Motor neuron (in vitro differentiated cells): ENCODE measurements at regions not wholly inside any gene's neighbourhood (a gene's known extent, or its start where the extent isn't known, plus 50 kb on each side); places are given as distances from the start of the nearest gene placed in this dataset.
A peak's percentile ranks its signal among the peaks of the same experiment; 100 is the strongest.
"Not testable (repeated sequence)": the region's sequence is repeated elsewhere in the genome, so short reads cannot be mapped to it uniquely, and the experiment has no call there.

ENCODE experiments used
- ATAC-seq, 8 experiments: fragments of 200-7000 bp; cut with Tn5 transposase; replicated peaks in 6 of 8; 2 replicates each; pipeline ENCODE4 v1.8.0; 2021; ENCODE audit warnings: mild to moderate bottlenecking in 8 of 8, moderate library complexity in 8 of 8
- H3K27ac ChIP-seq, 2 donors: fragments of 250-450 bp; sonication (Bioruptor Pico); 2 replicates each; pipeline ENCODE4 v1.9.0; 2021; ENCODE audit warnings: antibody characterized with exemption in 2 of 2, mild to moderate bottlenecking in 2 of 2, moderate library complexity in 1 of 2
- H3K4me1 ChIP-seq, 2 donors: fragments of 250-450 bp; sonication (Bioruptor Pico); replicated peaks in 1 of 2; 2 replicates each; pipeline ENCODE4 v1.6.1; 2021; ENCODE audit warnings: antibody characterized with exemption in 2 of 2, mild to moderate bottlenecking in 2 of 2, moderate library complexity in 1 of 2
- H3K4me3 ChIP-seq, 5 donors: fragments of 250-450 bp; sonication (Bioruptor Pico); 2 replicates each; pipeline ENCODE4 v1.9.0; 2021; ENCODE audit warnings: antibody characterized with exemption in 5 of 5, mild to moderate bottlenecking in 5 of 5, moderate library complexity in 4 of 5
- WGBS, 10 experiments: fragments of 450-650 bp; shearing (Covaris generic); methylation state at CpG; one replicate each; pipeline ENCODE4 v1.0.0; 2022; 5-methylcytosine and 5-hydroxymethylcytosine counted together
- in situ Hi-C, 9 experiments: fragments of 400-800 bp; cut with MboI; loops; one replicate each; pipeline ENCODE4 v1.15.0; 2021; ENCODE audit warnings: low sequenced_read_pairs in 9 of 9, low pct_unique_long_range_greater_than_20kb in 2 of 9; ENCODE audit not compliant: unreplicated experiment in 9 of 9

DNA sequence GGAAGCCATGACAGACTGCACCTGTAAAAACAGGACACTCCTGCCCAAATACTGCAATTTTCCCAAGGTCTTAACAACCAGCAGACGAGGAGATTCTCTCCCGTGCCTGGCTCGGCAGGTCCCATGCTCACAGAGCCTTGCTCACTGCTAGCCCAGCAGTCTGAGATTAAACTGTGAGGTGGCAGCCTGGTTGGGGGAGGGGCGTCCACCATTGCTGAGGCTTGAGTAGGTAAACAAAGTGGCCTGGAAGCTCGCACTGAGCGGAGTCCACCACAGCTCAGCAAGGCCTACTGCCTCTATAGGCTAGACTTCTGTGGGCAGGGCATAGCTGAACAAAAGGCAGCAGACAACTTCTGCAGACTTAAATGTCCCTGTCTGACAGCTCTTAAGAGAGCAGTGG, 80.3 kb downstream of the ANXA5 start:
- H3K4me1 ChIP-seq, H3K4me3 ChIP-seq, in situ Hi-C loops, H3K27ac ChIP-seq: not testable (repeated sequence)
- WGBS, 10 experiments, result 0 to 100% (median 80%) methylated on average over 1 to 4 of the region's 6 CpGs; no CpG with 5 or more reads in 5 of the 10 experiments
- peak in 1 of 8 experiments; percentile 24 for ATAC-seq

DNA sequence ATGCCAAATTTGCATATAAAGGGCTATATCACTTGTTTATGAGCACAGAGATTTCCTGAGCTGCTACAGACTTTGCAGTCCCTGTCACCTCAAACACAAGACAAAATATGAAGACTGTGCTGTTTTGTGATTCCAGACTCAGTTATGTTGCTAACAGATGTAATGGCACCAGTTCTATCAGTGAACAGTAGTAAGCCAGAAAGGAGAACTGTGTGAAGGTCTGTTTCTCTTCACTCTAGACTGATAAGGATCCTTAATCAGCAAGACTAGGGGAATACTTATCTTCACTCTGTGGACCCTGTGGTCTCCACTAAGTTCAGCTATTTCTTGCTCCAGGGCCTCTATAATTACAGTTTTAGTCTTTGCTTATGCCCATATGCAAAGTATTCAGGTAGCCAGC, 82.7 kb downstream of the ANXA5 start:
- in situ Hi-C loops, result no loop called here
- Histone ChIP-seq H3K4me3 (no peak overlapping the region), H3K27ac (no peak overlapping the region)

DNA sequence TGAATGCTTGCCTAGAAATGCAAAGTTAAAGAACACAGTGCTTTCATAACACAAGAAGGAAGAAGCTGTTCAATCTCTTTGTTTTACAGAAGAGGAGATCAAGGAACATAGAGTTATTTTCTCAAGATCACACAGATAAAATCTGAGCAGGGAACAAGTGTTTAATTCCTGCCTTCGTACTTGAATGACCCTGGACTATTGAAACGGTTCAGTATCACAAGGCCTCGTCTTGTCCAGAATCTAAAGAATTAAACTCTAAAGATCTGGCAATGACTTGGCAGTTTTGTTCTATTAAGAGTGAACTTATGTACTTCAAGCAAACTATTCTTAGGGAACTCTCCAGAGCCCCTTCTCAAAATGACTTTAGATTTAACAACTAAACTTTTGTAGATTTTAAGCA, 97.7 kb downstream of the ANXA5 start:
- Histone ChIP-seq H3K27ac (no peak overlapping the region), H3K4me3 (no peak overlapping the region), H3K4me1 (no peaks in the 10 kb centered on the region)
- 0 to 83% (median 32%) methylated on average over 1 to 3 of the region's 3 CpGs for WGBS, 10 experiments
- ATAC-seq, result no peak
- in situ Hi-C loops, result no loop called here

More for the DNA sequence above, 82.7 kb downstream of the ANXA5 start:
- no peaks in the 10 kb centered on the region for H3K4me1 ChIP-seq
- ATAC-seq, result no peak

DNA sequence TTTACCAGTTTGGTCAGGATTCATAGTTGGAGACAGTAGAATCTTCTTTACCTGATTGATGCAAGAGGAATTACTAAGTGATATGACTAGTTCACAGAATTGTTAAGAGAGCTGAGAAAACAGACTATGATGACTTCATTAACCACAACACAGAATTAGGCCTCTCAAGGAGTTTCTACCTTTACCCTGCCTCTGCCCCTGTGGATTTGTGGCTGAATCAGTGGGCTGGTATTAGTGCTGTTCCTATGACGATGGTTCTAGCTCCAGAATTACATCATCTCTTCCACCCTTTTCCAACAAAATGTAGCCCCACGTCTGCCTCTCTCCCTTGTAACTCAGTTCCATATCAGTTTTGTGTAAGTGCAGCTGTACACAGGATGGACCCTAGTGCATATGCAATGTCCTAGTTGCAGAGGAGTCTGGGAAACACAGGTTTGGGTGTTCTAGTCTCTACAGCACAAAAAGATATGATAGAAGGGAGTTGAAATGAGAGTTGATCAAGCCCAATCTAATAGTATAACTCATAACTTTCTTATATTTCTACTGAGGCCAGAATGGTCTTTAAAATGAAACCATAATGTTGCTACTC, 99.3 kb downstream of the ANXA5 start:
- in situ Hi-C loops, result no loop called here
- Histone ChIP-seq H3K4me1 (no peaks in the 10 kb centered on the region), H3K27ac (no peak overlapping the region), H3K4me3 (no peak overlapping the region)
- ATAC-seq, result peak in 2 of 8 experiments; percentile 38 to 56
- WGBS, 10 experiments, result 10 to 100% (median 69%) methylated on average over 1 to 2 of the region's 2 CpGs; no CpG with 5 or more reads in 3 of the 10 experiments

DNA sequence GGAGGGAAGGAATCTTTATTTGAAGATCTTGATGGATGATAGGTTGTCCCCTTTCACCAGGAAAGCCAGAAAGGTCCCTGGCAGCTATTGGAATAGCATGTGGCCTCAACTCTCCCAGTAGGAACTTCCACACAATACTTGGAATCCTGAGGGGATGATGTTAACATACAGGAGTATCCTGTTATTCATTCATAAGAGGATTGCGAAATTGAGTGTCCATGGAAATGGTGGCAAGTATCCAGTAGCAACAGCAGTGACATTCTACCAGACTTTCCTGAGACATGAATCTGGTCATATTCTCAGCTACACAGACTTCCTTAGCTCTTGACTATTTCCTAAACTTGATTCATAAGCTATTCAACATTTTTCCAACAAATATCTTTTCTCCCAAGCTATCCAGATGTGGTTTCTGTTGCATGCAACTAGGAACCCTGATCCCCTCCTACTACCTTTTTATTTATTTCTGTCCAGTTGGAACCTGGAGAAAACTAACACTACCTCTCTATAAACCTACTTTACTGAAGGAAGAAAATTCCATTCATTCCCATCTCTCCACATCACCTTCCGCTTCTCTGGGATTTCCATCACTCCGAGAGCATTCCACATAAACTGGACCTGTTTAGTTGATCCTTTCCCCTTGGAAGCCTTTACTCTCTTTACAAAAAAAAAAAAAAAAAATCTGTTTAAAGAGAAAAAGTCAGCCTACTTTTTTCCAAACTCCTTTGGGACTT, 101.8 kb downstream of the ANXA5 start:
- in situ Hi-C loops, result no loop called here
- WGBS, 10 experiments, result 17 to 100% (median 87%) methylated on average over 1 to 3 of the region's 3 CpGs; no CpG with 5 or more reads in 2 of the 10 experiments
- Histone ChIP-seq H3K27ac (no peak overlapping the region), H3K4me3 (no peak overlapping the region), H3K4me1 (no peaks in the 10 kb centered on the region)
- ATAC-seq, result peak in 2 of 8 experiments; percentile 46 to 56

DNA sequence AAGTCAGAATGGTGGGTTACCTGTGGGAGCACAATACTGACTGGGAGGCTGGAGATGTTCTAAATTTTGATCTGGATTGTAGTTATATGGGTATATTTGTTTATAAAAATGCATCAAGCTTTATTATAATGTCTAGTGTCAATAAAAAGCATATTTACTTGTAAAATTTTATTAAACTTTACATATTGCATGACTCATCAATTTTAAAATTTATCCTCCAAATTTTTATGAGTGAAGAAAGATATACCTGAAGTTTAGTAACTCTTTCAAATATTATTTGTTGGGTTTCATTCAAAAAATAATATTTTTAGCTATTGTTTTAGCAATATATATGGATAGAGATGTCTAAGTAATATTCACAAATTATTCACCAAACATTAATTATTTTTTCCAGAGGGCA, 103.0 kb downstream of the ANXA5 start:
- Histone ChIP-seq H3K4me3 (no peak overlapping the region), H3K4me1 (no peaks in the 10 kb centered on the region), H3K27ac (no peak overlapping the region)
- in situ Hi-C loops, result no loop called here
- no peak for ATAC-seq

DNA sequence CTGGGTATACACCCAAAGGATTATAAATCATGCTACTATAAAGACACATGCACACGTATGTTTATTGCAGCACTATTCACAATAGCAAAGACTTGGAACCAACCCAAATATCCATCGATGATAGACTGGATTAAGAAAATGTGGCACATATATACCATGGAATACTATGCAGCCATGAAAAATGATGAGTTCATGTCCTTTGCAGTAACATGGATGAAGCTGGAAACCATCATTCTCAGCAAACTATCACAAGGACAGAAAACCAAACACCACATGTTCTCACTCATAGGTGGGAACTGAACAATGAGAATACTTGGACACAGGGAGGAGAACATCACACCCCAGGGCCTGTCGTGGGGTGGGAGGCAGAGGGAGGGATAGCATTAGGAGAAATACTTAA, 104.5 kb downstream of the ANXA5 start:
- H3K4me1 ChIP-seq, H3K27ac ChIP-seq, in situ Hi-C loops, ATAC-seq, H3K4me3 ChIP-seq: not testable (repeated sequence)
- WGBS, 10 experiments, result 0 to 20% (median 0%) methylated on average over 1 of the region's 3 CpGs; no CpG with 5 or more reads in 6 of the 10 experiments

DNA sequence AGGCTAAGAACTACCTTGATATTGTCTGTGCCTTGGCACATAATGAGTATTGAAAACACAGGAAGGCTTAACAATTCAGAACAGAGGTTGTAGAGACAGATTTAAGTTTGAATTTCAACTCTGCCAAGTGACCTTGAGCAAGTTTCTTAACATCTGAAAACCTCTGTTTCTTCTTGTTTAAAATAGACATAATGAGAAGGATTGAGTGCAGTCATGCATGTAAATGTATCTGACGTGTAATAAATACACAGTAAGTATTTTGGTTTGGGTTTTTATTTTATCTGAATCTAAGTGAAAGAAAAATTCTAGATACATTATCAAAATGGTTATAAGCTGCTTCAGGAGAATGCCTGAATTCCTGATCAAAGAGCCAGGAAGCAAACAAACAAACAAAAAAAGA, 111.9 kb downstream of the ANXA5 start:
- H3K4me3 ChIP-seq, result no peak overlapping the region
- no peak for ATAC-seq

DNA sequence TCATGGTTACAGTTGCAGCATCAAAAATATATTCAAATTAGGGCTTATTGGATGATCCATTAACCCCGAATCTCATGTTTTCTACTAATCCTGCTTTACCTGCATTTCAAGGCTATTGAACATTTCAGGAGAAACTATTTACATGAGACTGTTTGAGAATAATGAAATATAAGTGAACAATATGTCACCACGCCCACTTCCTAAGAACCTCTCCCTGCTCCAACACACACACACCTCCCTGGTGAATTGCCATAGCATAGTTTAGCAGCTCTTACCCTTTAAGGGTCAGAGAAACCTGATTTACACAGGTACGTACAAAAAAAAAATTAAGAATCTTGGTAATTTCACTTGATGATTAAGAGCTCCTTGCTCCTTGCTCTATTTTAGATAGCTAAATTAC, 113.4 kb downstream of the ANXA5 start:
- in situ Hi-C loops, result no loop called here
- no peak overlapping the region for H3K27ac ChIP-seq
- no peak for ATAC-seq
- 0 to 100% (median 90%) methylated on average over 2 to 3 of the region's 3 CpGs; no CpG with 5 or more reads in 3 of the 10 experiments for WGBS, 10 experiments
- no peak overlapping the region for H3K4me3 ChIP-seq
- no peaks in the 10 kb centered on the region for H3K4me1 ChIP-seq

More for the DNA sequence above, 111.9 kb downstream of the ANXA5 start:
- in situ Hi-C loops, result no loop called here
- WGBS, 10 experiments, result 13 to 100% (median 43%) methylated on average over 1 of the region's 1 CpG; no CpG with 5 or more reads in 3 of the 10 experiments
- Histone ChIP-seq H3K4me1 (no peaks in the 10 kb centered on the region), H3K27ac (no peak overlapping the region)

DNA sequence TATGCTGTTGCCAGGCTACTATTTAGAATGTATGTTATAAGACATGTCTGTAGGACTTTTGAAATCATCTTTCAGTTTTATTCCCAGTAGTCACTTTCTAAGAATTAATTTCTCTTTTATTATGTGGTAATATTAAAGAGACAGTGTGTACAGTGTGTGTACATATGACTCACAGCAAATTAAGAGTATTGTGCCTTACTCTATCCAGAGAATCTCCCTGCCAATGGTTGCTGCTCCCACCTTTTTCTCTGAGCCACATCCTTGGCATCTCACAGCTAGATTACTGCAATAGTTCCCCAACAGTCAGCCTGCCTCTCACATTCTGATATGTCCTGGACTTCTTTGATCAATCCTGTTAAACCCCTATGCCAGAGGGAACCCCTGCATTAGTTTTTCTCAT, 114.5 kb downstream of the ANXA5 start:
- no peaks in the 10 kb centered on the region for H3K4me1 ChIP-seq
- ATAC-seq, result peak in 1 of 8 experiments; percentile 34
- no peak overlapping the region for H3K27ac ChIP-seq
- no peak overlapping the region for H3K4me3 ChIP-seq
- in situ Hi-C loops, result no loop called here

DNA sequence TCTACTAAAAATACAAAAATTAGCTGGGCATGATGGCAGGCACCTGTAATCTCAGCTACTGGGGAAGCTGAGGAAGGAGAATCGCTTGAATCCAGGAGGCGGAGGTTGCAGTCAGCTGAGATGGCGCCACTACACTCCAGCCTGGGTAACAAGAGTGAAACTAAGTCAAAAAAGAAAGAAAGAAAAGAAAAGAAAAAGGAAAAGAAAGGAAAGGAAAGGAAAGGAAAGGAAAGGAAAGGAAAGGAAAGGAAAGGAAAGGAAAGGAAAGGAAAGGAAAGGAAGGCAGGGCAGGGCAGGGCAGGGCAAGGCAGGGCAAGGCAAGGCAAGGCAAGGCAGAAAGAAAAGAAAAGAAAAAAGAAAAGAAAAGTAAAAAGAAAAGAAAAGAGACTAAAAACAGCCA, 121.4 kb downstream of the ANXA5 start:
- ATAC-seq, H3K4me1 ChIP-seq, H3K4me3 ChIP-seq, in situ Hi-C loops, H3K27ac ChIP-seq: not testable (repeated sequence)
- WGBS, 10 experiments, result 22 to 95% (median 89%) methylated on average over 1 to 3 of the region's 3 CpGs; no CpG with 5 or more reads in 5 of the 10 experiments

DNA sequence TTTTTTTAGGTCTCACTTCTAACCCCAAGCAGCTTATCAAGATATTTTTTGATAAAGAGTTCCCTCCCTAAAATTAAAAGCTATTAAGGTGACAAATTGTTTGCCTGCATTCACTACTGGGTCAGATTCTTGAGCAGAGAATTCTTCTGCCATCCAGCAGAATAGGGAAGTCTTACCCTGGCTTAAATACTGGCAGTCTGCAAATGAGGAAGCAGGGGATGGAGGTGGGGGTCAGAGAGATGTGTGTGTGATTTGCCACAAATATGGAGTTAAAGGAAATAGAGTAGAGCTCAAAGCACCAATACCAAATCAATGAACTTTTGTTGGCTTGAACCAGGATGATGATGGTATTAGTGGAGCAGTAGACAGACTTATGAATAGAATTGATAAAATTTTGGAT, 122.2 kb downstream of the ANXA5 start:
- no peak overlapping the region for H3K27ac ChIP-seq
- no peak overlapping the region for H3K4me3 ChIP-seq
- no peak for ATAC-seq
- in situ Hi-C loops, result no loop called here
- no peaks in the 10 kb centered on the region for H3K4me1 ChIP-seq

DNA sequence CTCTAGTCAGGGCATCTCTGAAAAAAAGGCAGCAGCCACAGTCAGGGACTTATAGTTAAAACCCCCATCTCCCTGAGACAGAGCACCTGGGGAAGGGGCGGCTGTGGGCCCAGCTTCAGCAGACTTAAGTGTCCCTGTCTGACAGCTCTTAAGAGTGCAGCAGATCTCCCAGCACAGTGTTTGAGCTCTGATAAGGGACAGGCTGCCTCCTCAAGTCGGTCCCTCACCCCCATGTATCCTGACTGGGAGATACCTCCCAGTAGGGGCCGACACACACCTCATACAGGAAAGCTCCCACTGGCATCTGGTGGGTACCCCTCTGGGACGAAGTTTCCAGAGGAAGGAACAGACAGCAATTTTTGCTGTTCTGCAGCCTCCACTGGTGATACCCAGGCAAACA, 129.0 kb downstream of the ANXA5 start:
- Histone ChIP-seq H3K4me1 (no peaks in the 10 kb centered on the region), H3K27ac (no peak overlapping the region), H3K4me3 (no peak overlapping the region)
- ATAC-seq, result no peak
- in situ Hi-C loops, result no loop called here
- WGBS, 10 experiments, result 40 to 90% (median 80%) methylated on average over 1 to 2 of the region's 4 CpGs; no CpG with 5 or more reads in 7 of the 10 experiments

DNA sequence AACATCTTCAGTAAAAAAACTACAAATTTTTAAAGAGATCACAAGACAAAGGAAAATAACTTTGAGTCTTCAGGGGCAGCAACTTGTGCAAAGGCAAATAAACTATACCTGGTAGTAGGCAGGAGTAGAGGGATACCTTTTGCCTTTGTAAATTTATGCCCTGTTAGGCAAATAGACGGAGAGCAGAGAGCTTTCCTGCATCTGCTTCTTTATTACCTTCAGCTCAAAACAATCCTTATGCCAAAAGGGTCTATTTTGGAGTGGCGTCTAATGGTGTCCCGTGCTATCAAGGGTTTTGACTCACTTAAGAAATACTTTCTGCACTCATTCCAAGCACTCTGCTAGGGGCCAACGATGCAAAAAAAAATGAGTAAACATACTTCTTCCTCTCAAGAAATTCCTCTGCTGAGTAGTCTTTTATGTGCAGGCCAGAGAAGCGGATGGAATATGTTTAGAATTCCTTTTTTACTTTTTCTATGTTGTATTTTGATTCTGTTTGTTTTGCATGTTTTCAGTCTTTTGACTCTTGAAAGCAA, 131.9 kb downstream of the ANXA5 start:
- WGBS, 10 experiments, result 0 to 100% (median 80%) methylated on average over 1 to 5 of the region's 5 CpGs; no CpG with 5 or more reads in 1 of the 10 experiments
- in situ Hi-C loops, result no loop called here
- Histone ChIP-seq H3K27ac (no peak overlapping the region), H3K4me1 (no peaks in the 10 kb centered on the region), H3K4me3 (no peak overlapping the region)
- ATAC-seq, result no peak
